Ammon's horn (tissue), 1 donor: ENCODE measurements at regions not wholly inside any gene's neighbourhood (a gene's known extent, or its start where the extent isn't known, plus 50 kb on each side); places are given as distances from the start of the nearest gene placed in this dataset.
"Not testable (repeated sequence)": the region's sequence is repeated elsewhere in the genome, so short reads cannot be mapped to it uniquely, and the experiment has no call there.

Source experiments
- DNase-seq: peaks from one replicate; pipeline ENCODE4 v3.0.0-alpha.2; 2016; ENCODE audit warnings: low spot score

- DNase-seq, result not testable (repeated sequence)
Measured at GRCh38 chr6:49097664-49098063, 365.4 kb downstream of the MMUT start.

- DNase-seq, result no peak
Measured at GRCh38 chr6:49097116-49097515, 365.9 kb downstream of the MMUT start.

DNA sequence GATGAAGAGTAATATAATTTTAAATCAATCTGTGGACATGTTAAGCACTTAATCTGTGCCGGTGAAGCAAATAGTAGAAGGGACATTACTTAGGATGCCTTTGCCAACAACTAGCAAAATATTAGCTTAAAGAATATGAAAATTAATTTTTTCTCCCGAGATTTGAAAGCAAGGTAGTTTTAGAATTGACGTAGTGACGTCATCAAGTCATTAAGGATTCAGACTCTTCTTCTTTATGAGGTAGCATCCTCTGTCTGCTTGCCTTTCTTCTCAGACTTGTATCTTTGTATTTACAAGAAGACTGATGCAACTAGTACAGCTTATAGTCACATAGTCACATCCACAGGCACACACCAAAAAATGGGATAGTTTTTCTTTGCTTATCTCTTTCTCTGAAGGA lies 374.4 kb downstream of the MMUT start:
- DNase-seq, result no peak

DNA sequence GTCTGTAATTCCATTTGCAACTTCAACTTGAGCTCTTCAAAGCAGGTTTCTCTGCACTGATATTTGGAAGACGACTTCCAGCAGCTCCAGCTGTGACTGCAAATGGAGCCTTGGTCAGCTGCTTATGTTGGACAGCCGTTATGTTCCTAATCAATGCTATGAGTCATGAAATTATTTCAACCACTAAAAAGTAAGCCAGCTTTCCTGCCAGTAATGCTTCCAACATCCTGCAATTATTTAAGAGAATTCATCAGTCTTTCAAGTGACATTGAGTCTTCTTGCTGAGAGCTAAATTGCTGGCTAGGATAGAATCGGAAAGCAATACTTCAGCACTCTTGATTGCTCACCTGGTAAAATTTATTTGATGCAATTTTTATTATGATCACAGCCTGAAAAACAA lies 375.7 kb downstream of the MMUT start:
- DNase-seq, result no peak

GRCh38 chr6:49082611-49083010 lies 380.4 kb downstream of the MMUT start:
- DNase-seq, result no peak

- no peak for DNase-seq
Measured at GRCh38 chr6:49072885-49073620, 390.0 kb downstream of the MMUT start.

GRCh38 chr6:49072146-49072545 lies 390.9 kb downstream of the MMUT start:
- no peak for DNase-seq

DNA sequence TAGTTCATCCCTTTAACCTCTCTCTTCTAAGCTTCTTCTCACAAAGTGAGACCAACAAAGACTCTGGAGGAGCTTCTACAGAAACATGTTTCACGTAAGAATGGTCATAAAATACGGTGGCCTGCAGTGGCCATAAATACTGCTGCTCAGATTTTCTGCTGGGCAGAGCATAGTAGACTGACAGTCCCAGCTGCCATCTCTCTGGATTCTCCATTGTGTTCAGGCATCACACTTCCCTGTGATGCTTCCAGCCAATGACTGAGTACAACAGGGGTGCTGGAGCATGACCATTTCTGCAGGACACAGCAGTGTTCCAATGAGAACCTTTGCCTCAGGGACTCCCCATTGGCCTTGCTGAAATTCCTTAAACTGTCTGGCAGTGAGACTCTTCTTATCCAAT lies 392.6 kb downstream of the MMUT start:
- DNase-seq, result no peak

DNA sequence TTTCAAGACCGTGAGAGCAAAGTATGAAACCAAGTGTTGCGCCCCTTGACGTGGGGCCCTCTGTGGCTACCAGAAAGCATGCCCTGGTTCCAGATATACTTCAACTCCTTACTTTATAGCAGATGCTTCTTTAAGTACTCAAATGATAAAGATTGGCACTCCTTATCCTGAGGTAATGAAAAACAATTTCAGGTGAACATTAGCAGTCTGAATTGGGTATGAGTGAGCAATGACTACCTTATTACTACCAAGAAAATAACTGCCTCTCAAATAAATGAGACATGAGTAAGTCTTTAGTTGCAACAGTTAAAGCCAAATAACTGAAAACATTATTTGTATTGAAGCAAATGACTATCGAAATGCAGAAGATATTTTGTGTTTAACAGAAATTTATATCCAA lies 408.7 kb downstream of the MMUT start:
- DNase-seq, result no peak

- no peak for DNase-seq
Measured at GRCh38 chr6:49052901-49053300, 410.2 kb downstream of the MMUT start.

DNA sequence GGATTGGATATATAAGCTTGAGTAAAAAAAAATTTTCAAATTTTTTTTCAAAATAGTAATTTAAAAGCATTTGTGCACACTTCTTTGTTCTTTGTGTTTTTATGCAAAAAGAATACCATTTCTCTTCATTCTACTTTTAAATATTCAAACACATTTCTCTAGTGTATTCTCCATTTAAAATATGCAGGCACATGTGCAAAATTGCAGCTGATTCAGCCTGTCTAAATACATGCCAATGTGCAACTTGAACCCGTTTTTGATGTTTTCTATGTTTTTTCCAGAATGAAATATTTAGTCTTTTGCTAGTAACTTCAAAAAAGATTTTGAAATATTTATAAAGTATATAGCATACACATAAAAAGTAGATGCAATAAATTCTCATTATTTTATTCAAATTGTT lies 411.8 kb downstream of the MMUT start:
- DNase-seq, result no peak

GRCh38 chr6:49050584-49050983 lies 412.5 kb downstream of the MMUT start:
- DNase-seq, result no peak

DNA sequence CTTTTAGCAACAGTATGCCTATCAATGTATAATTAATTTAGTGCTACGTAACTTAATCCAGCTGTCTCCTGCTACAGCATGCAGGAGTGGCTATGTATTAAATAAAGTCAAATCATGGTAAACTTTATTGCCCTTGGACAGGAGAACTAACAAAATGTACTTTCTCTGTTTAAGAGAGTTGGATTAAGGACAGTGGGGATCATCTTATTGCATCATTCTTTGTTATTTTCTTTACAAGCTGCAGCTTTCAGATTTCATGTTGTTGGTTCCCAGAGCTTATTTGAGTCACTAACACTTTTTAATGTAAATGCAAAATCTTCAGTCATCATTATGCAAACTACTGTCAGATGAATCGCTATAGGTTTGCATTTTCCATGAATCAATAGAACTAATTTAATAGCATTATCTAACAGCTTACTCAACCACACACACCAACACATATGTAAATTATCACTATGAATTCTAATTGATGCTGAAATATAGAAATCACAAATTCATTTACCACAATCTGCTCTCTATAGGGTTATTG lies 424.7 kb downstream of the MMUT start:
- no peak for DNase-seq

DNA sequence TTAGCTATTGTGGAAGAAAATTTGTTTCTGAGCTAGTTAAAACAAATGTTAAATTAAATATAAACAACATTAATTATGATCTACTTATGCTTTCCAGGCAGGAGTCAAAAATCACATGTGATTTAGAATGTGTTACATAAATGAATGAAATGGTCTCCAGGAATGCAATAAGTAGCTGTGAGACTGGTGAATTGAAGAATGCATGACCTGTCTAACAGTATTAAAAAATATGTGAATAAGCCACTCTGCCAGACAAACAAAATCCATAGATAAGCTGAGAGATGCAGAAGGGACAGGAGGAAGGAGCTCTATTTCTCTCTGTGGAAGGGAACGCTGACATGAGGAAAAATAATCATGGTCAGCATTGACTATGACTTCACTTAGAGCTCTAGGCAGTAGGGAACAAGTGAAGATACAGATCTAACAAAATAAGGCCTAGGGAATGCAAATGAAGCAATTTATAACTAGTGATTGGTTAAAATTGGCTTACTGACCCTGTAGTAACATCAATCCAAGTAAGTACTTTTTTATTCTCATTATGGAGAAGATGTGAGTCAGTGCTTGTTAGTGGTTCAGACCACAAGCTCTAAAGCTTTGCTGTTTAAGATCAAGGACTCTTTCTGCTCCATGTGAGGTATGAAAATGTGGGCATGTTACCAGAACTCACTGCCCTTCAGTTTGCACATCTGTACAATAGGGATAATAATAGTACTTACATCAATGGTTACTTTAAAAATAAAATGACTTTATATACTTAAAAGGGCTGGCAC lies 432.6 kb downstream of the MMUT start:
- DNase-seq, result no peak

DNA sequence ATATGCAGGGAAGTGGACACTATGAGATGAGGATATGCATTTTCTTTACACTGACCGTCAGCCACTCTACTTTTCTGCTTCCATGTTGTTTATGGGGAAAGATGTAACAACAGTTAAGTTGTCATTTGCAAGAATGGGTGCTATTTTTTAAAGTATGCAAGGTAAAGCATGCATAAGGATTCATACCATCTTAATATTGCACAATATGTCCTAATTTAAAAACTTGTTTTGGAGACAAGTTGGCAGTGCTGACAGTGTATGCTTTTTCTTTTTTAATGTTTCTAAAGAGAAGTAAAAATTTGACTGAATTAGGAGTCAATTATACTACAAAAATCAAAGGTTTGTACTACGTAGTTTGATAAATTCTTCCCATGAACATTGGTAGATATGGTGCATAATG lies 435.4 kb downstream of the MMUT start:
- DNase-seq, result no peak

GRCh38 chr6:49025273-49026240 lies 437.5 kb downstream of the MMUT start:
- peak; percentile 20 for DNase-seq

DNA sequence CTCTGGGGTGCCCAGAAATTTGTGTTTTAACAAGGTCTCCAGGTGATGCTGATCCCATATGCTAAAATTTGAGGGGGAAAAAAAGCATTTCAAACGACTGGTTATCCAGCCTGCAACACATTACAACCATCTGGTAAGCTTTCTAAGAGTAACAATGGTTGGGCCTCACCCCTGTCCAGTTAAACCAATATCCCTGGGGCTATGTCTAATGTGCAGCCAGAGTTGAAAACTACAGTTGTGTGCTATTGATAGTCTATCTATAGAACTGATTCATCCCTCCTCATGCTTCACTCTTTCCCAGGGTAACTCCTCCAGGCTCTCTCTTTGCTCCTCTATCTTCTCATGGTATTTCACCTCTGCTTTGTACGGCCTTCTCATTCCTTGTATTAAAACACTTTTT lies 458.3 kb downstream of the MMUT start:
- DNase-seq, result no peak

DNA sequence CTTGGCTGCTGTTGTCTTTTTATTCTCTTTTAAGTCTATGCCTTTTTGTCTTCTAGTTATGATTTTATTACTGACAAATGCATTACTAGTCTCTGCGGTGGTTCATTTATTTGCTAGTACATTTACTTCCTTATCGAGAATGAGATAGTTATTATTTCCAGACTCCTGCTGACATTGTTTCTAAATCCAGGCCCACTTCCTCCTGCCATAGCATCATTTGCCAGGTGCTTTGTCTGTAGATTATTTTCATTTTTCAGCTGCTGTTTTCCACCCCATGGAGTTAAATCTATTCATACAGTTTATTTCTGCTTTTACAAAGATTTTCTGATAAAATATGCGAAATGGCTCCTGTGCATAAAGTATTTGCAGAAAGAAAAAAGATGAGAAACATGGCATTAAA lies 459.7 kb downstream of the MMUT start:
- no peak for DNase-seq

DNA sequence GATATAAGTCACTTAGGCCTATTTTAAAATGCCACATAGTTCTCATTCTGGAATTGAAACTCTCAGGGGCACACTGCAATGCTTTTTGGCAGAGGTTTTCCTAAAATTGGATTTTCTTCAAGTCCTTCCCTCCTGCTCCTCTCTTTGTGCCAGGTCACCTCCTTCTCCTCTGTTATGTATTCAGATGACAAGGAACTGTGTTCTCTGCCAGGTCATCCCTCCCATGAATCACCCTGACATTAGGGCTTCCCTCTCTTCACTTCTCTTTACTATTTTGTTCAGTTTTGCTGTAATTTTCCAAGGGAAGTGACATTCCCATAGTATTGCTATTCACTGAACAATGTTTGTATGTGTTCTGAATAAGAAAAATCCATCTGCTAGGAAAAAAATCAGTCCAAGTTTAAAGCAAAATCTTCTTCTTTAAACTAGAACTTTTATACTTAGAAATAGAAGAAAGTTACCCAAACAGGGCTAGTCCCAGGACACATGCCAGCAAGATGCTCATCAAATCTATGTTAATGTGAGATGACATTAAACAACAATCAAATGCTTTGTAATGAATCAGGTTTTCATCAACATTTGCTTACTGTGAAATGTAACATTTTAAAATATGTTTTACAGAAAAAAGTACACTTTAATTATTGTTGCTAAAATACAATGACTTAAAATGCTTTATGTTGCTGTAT lies 461.1 kb downstream of the MMUT start:
- DNase-seq, result peak; percentile 53

- no peak for DNase-seq
Measured at GRCh38 chr6:48998574-48998973, 464.5 kb downstream of the MMUT start.

DNA sequence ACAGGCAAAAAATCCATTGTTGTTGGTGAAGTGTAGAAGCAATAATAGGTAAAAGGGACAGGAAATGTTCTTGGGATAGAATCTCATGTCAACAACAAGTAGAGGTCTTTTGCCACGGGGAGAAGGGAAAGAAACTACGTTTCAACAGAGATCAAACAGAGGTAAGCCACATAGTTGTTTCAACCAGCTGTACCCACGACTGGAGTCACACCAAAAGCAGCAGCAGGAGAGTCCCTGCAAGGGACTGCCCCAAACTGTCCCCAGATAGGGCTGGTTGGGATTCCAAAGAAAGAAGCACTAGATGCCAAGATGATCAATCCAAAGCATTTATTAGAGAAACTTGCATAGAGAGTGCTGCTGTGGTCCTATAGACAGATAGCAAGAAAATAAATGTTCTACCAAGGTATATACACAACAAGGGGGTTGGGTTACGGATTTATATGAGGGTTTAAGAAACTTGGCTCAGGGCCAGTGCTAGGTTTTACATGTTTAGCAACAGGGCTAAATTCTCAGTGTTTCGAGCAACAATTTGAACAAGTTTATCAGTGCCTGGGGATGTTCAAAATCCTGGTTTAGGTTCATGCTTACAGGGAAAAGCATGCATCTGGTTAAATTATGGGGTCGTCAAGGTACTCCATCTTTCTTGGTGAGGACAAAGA lies 466.5 kb downstream of the MMUT start:
- no peak for DNase-seq
